Keratinocyte (primary cell): ENCODE measurements at regions not wholly inside any gene's neighbourhood (a gene's known extent, or its start where the extent isn't known, plus 50 kb on each side); places are given as distances from the start of the nearest gene placed in this dataset.

Experiments used
- CTCF ChIP-seq, 3 experiments: IDR thresholded peaks in 1 of 3; conservative IDR thresholded peaks in 1 of 3; optimal IDR thresholded peaks in 1 of 3; 2 replicates in 2 of 3; 3 replicates in 1 of 3; pipeline versions ENCODE3 to v1.5.1; 2011; ENCODE audit warnings: low read length in 3 of 3, mild to moderate bottlenecking in 3 of 3, moderate library complexity in 2 of 3, control low read depth in 1 of 3, inconsistent platforms in 1 of 3; ENCODE audit not compliant: insufficient read depth in 2 of 3; ENCODE audit errors: extremely low read depth in 1 of 3
- EZH2 ChIP-seq: IDR thresholded peaks from one replicate; pipeline ENCODE4 v1.6.1; 2012; ENCODE audit warnings: inconsistent platforms, mild to moderate bottlenecking, low read length, moderate library complexity

GRCh38 chrX:25534091-25534490 is 518.3 kb upstream of the ARX start:
- TF ChIP-seq CTCF (optimal IDR thresholded peaks at IDR 0.05 in 1 of 3, IDR thresholded peaks at IDR 0.05 in 1 of 3, conservative IDR thresholded peaks at IDR 0.05 in 1 of 3; ENCODE audit: extremely low read depth in 1 of 3, insufficient read depth in 2 of 3, low read length in 3 of 3) = no peak
- no peak for TF ChIP-seq EZH2
